ENCODE measurements at regions not wholly inside any gene's neighbourhood (a gene's known extent, or its start where the extent isn't known, plus 50 kb on each side); places are given as distances from the start of the nearest gene placed in this dataset.
"Not testable (repeated sequence)": the region's sequence is repeated elsewhere in the genome, so short reads cannot be mapped to it uniquely, and the experiment has no call there.

GRCh38 chr12:13347241-13348043 is 150.9 kb downstream of the EMP1 start:
- H3K9ac ChIP-seq (ENCODE audit: low read depth, low read length), result no peak overlapping the region
- no peaks in the 10 kb centered on the region for H3K9me3 ChIP-seq (ENCODE audit: control insufficient read depth, insufficient read depth, low read length)
- H3K36me3 ChIP-seq (ENCODE audit: control insufficient read depth, insufficient read depth, low read length), result no peaks in the 10 kb centered on the region
- H3K4me1 ChIP-seq (ENCODE audit: control insufficient read depth, insufficient read depth, low read length), result no peaks in the 10 kb centered on the region
- no peaks in the 10 kb centered on the region for H3K27me3 ChIP-seq (ENCODE audit: control insufficient read depth, insufficient read depth, low read length)
- no peak overlapping the region for H3K4me3 ChIP-seq (ENCODE audit: low read depth, low read length)

DNA sequence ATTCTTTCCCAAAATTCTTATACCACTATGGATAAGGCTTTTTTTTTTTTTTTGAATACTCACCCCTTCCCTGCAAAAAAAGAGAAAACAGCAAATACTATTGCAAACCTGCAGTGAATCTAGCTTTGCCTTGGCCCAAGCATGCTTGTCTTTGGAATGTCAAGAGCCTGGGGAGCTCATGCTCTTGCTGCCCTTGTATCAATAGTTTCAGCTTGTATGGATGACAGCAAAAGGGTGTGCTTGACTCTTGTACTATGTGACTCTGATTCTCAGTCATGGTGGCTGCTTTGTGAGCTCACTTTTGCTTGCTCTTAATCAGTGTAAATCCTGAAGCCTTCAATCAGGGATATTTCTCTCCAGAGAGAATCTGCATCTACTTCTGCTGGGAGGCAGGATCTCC is 149.2 kb downstream of the EMP1 start:
- Histone ChIP-seq H3K9ac (ENCODE audit: low read depth, low read length) (no peak overlapping the region), H3K4me3 (ENCODE audit: low read depth, low read length) (no peak overlapping the region), H3K4me1 (ENCODE audit: control insufficient read depth, insufficient read depth, low read length) (no peaks in the 10 kb centered on the region), H3K36me3 (ENCODE audit: control insufficient read depth, insufficient read depth, low read length) (no peaks in the 10 kb centered on the region), H3K27me3 (ENCODE audit: control insufficient read depth, insufficient read depth, low read length) (no peaks in the 10 kb centered on the region), H3K9me3 (ENCODE audit: control insufficient read depth, insufficient read depth, low read length) (no peaks in the 10 kb centered on the region)

DNA sequence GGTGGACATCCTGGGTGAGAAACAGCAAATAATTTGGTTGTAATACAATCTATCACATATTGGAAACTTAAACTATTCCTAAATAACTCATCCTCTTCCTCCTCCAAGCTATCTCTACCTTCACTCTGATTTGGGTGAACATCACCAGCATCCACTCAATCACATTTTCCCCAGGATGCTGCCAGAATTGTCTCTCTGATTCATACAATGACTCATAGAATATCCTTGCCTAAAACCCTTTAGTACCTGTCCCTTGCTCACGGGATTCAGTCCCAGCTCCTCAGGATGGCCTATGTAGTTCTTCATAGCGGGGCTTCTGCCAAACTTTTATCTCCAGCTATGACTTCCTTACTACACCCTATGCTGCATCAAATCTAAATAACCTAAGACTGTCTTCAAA is 146.8 kb downstream of the EMP1 start:
- H3K9ac ChIP-seq (ENCODE audit: low read depth, low read length), result no peak overlapping the region
- H3K36me3 ChIP-seq (ENCODE audit: control insufficient read depth, insufficient read depth, low read length), result no peaks in the 10 kb centered on the region
- no peaks in the 10 kb centered on the region for H3K27me3 ChIP-seq (ENCODE audit: control insufficient read depth, insufficient read depth, low read length)
- H3K4me3 ChIP-seq (ENCODE audit: low read depth, low read length), result no peak overlapping the region
- no peaks in the 10 kb centered on the region for H3K4me1 ChIP-seq (ENCODE audit: control insufficient read depth, insufficient read depth, low read length)
- H3K9me3 ChIP-seq (ENCODE audit: control insufficient read depth, insufficient read depth, low read length), result no peaks in the 10 kb centered on the region

GRCh38 chr12:13342971-13343370 is 146.4 kb downstream of the EMP1 start:
- Histone ChIP-seq H3K4me1 (ENCODE audit: control insufficient read depth, insufficient read depth, low read length) (no peaks in the 10 kb centered on the region), H3K36me3 (ENCODE audit: control insufficient read depth, insufficient read depth, low read length) (no peaks in the 10 kb centered on the region)

DNA sequence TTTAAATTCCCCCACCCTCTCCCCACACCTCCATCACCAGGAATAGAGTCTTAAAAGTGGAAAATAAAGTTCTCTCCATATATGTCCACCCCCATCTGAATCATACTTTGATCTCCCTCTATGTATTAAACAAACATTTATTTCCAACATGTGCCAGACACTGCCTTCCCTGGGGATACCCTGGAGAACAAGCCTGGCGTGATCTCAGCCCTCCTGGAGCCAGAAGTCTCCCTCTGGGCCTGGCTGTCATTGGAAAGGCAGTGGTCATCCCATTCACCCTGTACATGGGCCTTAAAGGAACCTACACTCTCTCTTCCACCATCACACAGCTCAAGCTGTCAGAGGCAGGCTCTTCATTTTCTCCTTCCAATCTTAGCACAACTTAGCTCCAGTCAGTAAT is 143.6 kb downstream of the EMP1 start:
- Histone ChIP-seq H3K36me3 (ENCODE audit: control insufficient read depth, insufficient read depth, low read length) (no peaks in the 10 kb centered on the region), H3K9ac (ENCODE audit: low read depth, low read length) (no peak overlapping the region), H3K4me3 (ENCODE audit: low read depth, low read length) (no peak overlapping the region), H3K4me1 (ENCODE audit: control insufficient read depth, insufficient read depth, low read length) (no peaks in the 10 kb centered on the region), H3K27me3 (ENCODE audit: control insufficient read depth, insufficient read depth, low read length) (no peaks in the 10 kb centered on the region), H3K9me3 (ENCODE audit: control insufficient read depth, insufficient read depth, low read length) (no peaks in the 10 kb centered on the region)

More at GRCh38 chr12:13342971-13343370, 146.4 kb downstream of the EMP1 start:
- Histone ChIP-seq H3K9me3 (ENCODE audit: control insufficient read depth, insufficient read depth, low read length) (no peaks in the 10 kb centered on the region), H3K27me3 (ENCODE audit: control insufficient read depth, insufficient read depth, low read length) (no peaks in the 10 kb centered on the region), H3K9ac (ENCODE audit: low read depth, low read length) (no peak overlapping the region), H3K4me3 (ENCODE audit: low read depth, low read length) (no peak overlapping the region)

DNA sequence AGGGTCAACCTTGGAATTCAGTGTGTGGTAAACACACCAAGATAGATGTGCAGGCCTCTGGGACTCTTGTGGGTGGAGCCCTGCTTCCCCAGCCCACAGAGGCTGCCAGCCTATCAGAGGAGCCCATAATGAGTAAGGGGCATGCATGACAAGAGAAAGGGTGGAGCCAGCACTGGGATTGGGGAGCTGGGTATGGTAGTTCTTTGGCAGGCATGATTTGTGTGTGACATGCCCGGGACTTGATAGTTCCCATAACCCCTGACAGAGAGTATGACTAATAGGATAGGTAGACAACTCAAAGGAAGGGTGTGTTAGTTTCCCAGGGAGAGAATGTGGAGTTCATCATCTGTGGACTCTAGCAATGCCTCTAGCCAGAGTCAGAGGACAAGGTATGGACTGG is 143.0 kb downstream of the EMP1 start:
- H3K9ac ChIP-seq (ENCODE audit: low read depth, low read length), result no peak overlapping the region
- H3K4me1 ChIP-seq (ENCODE audit: control insufficient read depth, insufficient read depth, low read length), result no peaks in the 10 kb centered on the region
- H3K27me3 ChIP-seq (ENCODE audit: control insufficient read depth, insufficient read depth, low read length), result no peaks in the 10 kb centered on the region
- H3K36me3 ChIP-seq (ENCODE audit: control insufficient read depth, insufficient read depth, low read length), result no peaks in the 10 kb centered on the region
- no peaks in the 10 kb centered on the region for H3K9me3 ChIP-seq (ENCODE audit: control insufficient read depth, insufficient read depth, low read length)
- H3K4me3 ChIP-seq (ENCODE audit: low read depth, low read length), result no peak overlapping the region

GRCh38 chr12:13339091-13339490 is 142.6 kb downstream of the EMP1 start:
- no peaks in the 10 kb centered on the region for H3K4me1 ChIP-seq (ENCODE audit: control insufficient read depth, insufficient read depth, low read length)
- H3K4me3 ChIP-seq (ENCODE audit: low read depth, low read length), result no peak overlapping the region
- no peaks in the 10 kb centered on the region for H3K9me3 ChIP-seq (ENCODE audit: control insufficient read depth, insufficient read depth, low read length)
- no peak overlapping the region for H3K9ac ChIP-seq (ENCODE audit: low read depth, low read length)
- H3K36me3 ChIP-seq (ENCODE audit: control insufficient read depth, insufficient read depth, low read length), result no peaks in the 10 kb centered on the region
- H3K27me3 ChIP-seq (ENCODE audit: control insufficient read depth, insufficient read depth, low read length), result no peaks in the 10 kb centered on the region

- no peaks in the 10 kb centered on the region for H3K27me3 ChIP-seq (ENCODE audit: control insufficient read depth, insufficient read depth, low read length)
- no peaks in the 10 kb centered on the region for H3K4me1 ChIP-seq (ENCODE audit: control insufficient read depth, insufficient read depth, low read length)
- no peaks in the 10 kb centered on the region for H3K9me3 ChIP-seq (ENCODE audit: control insufficient read depth, insufficient read depth, low read length)
- no peaks in the 10 kb centered on the region for H3K36me3 ChIP-seq (ENCODE audit: control insufficient read depth, insufficient read depth, low read length)
- H3K4me3 ChIP-seq (ENCODE audit: low read depth, low read length), result no peak overlapping the region
- no peak overlapping the region for H3K9ac ChIP-seq (ENCODE audit: low read depth, low read length)
These were observed 141.3 kb downstream of the EMP1 start for GRCh38 chr12:13337791-13338190.

DNA sequence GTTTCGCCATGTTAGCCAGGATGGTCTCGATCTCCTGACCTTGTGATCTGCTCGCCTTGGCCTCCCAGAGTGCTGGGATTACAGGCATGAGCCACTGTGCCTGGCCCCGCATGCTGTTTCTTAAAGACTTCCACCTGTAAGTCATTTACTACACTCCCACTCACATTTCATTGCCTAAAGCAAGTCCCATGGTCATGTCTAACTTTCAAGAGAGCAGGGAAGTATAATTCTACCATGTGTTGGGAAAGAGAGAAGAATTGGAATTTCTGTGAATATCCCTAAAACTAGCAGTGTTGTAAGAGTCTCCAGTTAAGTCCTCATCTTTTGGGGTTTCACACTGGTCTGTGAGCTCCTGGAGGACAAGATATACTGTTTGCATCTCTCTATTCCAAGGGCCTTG is 139.7 kb downstream of the EMP1 start:
- Histone ChIP-seq H3K9ac (ENCODE audit: low read depth, low read length) (no peak overlapping the region), H3K4me1 (ENCODE audit: control insufficient read depth, insufficient read depth, low read length) (no peaks in the 10 kb centered on the region), H3K27me3 (ENCODE audit: control insufficient read depth, insufficient read depth, low read length) (no peaks in the 10 kb centered on the region), H3K4me3 (ENCODE audit: low read depth, low read length) (no peak overlapping the region), H3K9me3 (ENCODE audit: control insufficient read depth, insufficient read depth, low read length) (no peaks in the 10 kb centered on the region), H3K36me3 (ENCODE audit: control insufficient read depth, insufficient read depth, low read length) (no peaks in the 10 kb centered on the region)

DNA sequence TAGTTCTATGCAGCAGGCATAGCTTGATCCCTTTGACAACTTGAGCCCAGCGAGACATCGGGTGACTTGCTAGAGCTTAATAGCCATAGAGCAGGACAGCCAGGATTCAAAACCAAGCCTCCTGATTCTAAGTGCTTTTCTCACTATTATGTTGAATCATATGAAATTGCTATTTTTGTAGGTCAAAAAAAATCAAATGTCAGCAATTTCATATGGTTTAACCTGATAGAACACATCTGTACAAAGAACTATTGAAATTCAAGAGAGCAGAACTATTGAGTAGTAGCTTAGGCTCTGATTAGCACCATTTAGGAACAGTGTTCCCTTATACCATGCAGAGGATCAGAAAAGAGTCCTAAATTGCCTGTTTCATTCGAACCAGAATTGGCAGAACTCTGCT is 132.0 kb downstream of the EMP1 start:
- Histone ChIP-seq H3K4me3 (ENCODE audit: low read depth, low read length) (no peak overlapping the region), H3K36me3 (ENCODE audit: control insufficient read depth, insufficient read depth, low read length) (no peaks in the 10 kb centered on the region), H3K27me3 (ENCODE audit: control insufficient read depth, insufficient read depth, low read length) (no peaks in the 10 kb centered on the region), H3K4me1 (ENCODE audit: control insufficient read depth, insufficient read depth, low read length) (no peaks in the 10 kb centered on the region), H3K9ac (ENCODE audit: low read depth, low read length) (no peak overlapping the region), H3K9me3 (ENCODE audit: control insufficient read depth, insufficient read depth, low read length) (no peaks in the 10 kb centered on the region)

- Histone ChIP-seq H3K4me1 (ENCODE audit: control insufficient read depth, insufficient read depth, low read length) (no peaks in the 10 kb centered on the region), H3K4me3 (ENCODE audit: low read depth, low read length) (no peak overlapping the region), H3K36me3 (ENCODE audit: control insufficient read depth, insufficient read depth, low read length) (no peaks in the 10 kb centered on the region), H3K9ac (ENCODE audit: low read depth, low read length) (no peak overlapping the region), H3K27me3 (ENCODE audit: control insufficient read depth, insufficient read depth, low read length) (no peaks in the 10 kb centered on the region), H3K9me3 (ENCODE audit: control insufficient read depth, insufficient read depth, low read length) (no peaks in the 10 kb centered on the region)
These were observed 129.6 kb downstream of the EMP1 start for GRCh38 chr12:13326076-13326475.

DNA sequence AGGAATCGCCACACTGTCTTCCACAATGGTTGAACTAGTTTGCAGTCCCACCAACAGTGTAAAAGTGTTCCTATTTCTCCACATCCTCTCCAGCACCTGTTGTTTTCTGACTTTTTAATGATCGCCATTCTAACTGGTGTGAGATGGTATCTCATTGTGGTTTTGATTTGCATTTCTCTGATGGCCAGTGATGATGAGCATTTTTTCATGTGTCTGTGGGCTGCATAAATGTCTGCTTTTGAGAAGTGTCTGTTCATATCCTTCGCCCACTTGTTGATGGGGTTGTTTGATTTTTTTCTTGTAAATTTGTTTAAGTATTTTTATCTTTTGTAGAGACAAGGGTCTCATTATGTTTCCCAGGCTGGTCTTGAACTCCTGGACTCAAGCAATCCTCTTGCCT is 128.5 kb downstream of the EMP1 start:
- H3K27me3 ChIP-seq (ENCODE audit: control insufficient read depth, insufficient read depth, low read length); H3K9ac ChIP-seq (ENCODE audit: low read depth, low read length); H3K4me1 ChIP-seq (ENCODE audit: control insufficient read depth, insufficient read depth, low read length); H3K4me3 ChIP-seq (ENCODE audit: low read depth, low read length); H3K9me3 ChIP-seq (ENCODE audit: control insufficient read depth, insufficient read depth, low read length); H3K36me3 ChIP-seq (ENCODE audit: control insufficient read depth, insufficient read depth, low read length): not testable (repeated sequence)
